Naive thymus-derived CD4-positive, alpha-beta T cell (primary cell): ENCODE measurements at regions not wholly inside any gene's neighbourhood (a gene's known extent, or its start where the extent isn't known, plus 50 kb on each side); places are given as distances from the start of the nearest gene placed in this dataset.
A peak's percentile ranks its signal among the peaks of the same experiment; 100 is the strongest.

ENCODE experiments used
- ATAC-seq: fragments of 150-1000 bp; cut with Tn5 transposase; 2 replicates; pipeline ENCODE4 v1.10.0; 2021; ENCODE audit warnings: mild to moderate bottlenecking, moderate library complexity
- CTCF ChIA-PET: fragments of 350-600 bp; sonication (Branson Sonifier 250); formaldehyde crosslinking; loops from one replicate; lab custom pipeline; 2021; ENCODE audit warnings: antibody characterized with exemption; lab: Charles Lee
- POLR2A ChIA-PET: fragments of 350-600 bp; sonication (Branson Sonifier 250); formaldehyde crosslinking; loops from one replicate; lab custom pipeline; 2021; ENCODE audit warnings: antibody characterized with exemption, inconsistent platforms; lab: Charles Lee
- DNase-seq, 9 donors: peaks; one replicate each; pipeline versions ENCODE4 v3.0.0 to v3.0.0-alpha.2; 2020 to 2022; ENCODE audit warnings: mixed read lengths in 1 of 9
- H3K27ac ChIP-seq: one replicate; pipeline ENCODE4 v1.7.0; 2013; ENCODE audit warnings: mild to moderate bottlenecking, low read depth, low read length, moderate library complexity
- H3K27me3 ChIP-seq, 2 donors: one replicate each; pipeline ENCODE4 v1.7.0; 2013; ENCODE audit warnings: low read length in 2 of 2, mild to moderate bottlenecking in 2 of 2, moderate library complexity in 2 of 2; ENCODE audit not compliant: control insufficient read depth in 2 of 2, insufficient read depth in 2 of 2
- H3K36me3 ChIP-seq, 3 experiments: 1 replicate in 2 of 3; 2 replicates in 1 of 3; pipeline ENCODE4 v1.7.0; 2013; ENCODE audit warnings: low read length in 3 of 3, mild to moderate bottlenecking in 3 of 3, moderate library complexity in 1 of 3; ENCODE audit not compliant: insufficient read depth in 3 of 3, control insufficient read depth in 2 of 3
- H3K4me1 ChIP-seq, 2 donors: one replicate each; pipeline ENCODE4 v1.7.0; 2013; ENCODE audit warnings: low read length in 2 of 2, mild to moderate bottlenecking in 2 of 2, moderate library complexity in 1 of 2; ENCODE audit not compliant: control insufficient read depth in 2 of 2, insufficient read depth in 2 of 2
- H3K4me3 ChIP-seq: 2 replicates; pipeline ENCODE4 v1.7.0; 2013; ENCODE audit warnings: mild to moderate bottlenecking, low read length
- H3K9me3 ChIP-seq, 3 experiments: 1 replicate in 2 of 3; 2 replicates in 1 of 3; pipeline ENCODE4 v1.7.0; 2013; ENCODE audit warnings: low read length in 3 of 3; ENCODE audit not compliant: control insufficient read depth in 2 of 3
- H3K27ac Mint-ChIP-seq, 9 donors: one replicate each; pipeline ENCODE4 v1.8.0; 2020 to 2022; ENCODE audit warnings: mixed read lengths in 9 of 9, mild to moderate bottlenecking in 8 of 9, moderate library complexity in 5 of 9, inconsistent platforms in 2 of 9
- H3K27me3 Mint-ChIP-seq, 5 donors: one replicate each; pipeline ENCODE4 v1.8.0; 2021 to 2022; ENCODE audit warnings: mixed read lengths in 5 of 5, mild to moderate bottlenecking in 1 of 5
- H3K36me3 Mint-ChIP-seq, 5 donors: one replicate each; pipeline ENCODE4 v1.8.0; 2020 to 2022; ENCODE audit warnings: mixed read lengths in 5 of 5, mild to moderate bottlenecking in 3 of 5, inconsistent platforms in 1 of 5
- H3K4me1 Mint-ChIP-seq, 7 donors: one replicate each; pipeline ENCODE4 v1.8.0; 2020 to 2022; ENCODE audit warnings: mixed read lengths in 7 of 7, mild to moderate bottlenecking in 3 of 7, inconsistent platforms in 1 of 7
- H3K4me3 Mint-ChIP-seq, 10 donors: one replicate each; pipeline ENCODE4 v1.8.0; 2020 to 2022; ENCODE audit warnings: mild to moderate bottlenecking in 10 of 10, mixed read lengths in 10 of 10, moderate library complexity in 6 of 10, inconsistent platforms in 2 of 10
- H3K9me3 Mint-ChIP-seq, 11 donors: one replicate each; pipeline ENCODE4 v1.8.0; 2020 to 2022; ENCODE audit warnings: mixed read lengths in 11 of 11, mild to moderate bottlenecking in 4 of 11, inconsistent platforms in 1 of 11, moderate library complexity in 1 of 11
- intact Hi-C, 2 donors: fragments of 100-400 bp; cut with micrococcal nuclease; formaldehyde crosslinking; loops; one replicate each; pipeline ENCODE4 v1.15.1; 2023

- Histone ChIP-seq H3K4me3 (no peak overlapping the region), H3K27ac (no peak overlapping the region), H3K36me3 (no peaks in the 10 kb centered on the region), H3K4me1 (no peaks in the 10 kb centered on the region), H3K9me3 (no peaks in the 10 kb centered on the region), H3K27me3 (no peaks in the 10 kb centered on the region)
- Mint-ChIP-seq H3K36me3 (no peaks in the 10 kb centered on the region), H3K4me3 (no peak overlapping the region), H3K9me3 (peaks cover 0 to 3% (median 0%) of the 10 kb centered on the region in 11 donors), H3K27me3 (peaks cover 0 to 17% (median 0%) of the 10 kb centered on the region in 5 donors), H3K4me1 (peaks cover 0 to 2% (median 0%) of the 10 kb centered on the region in 7 donors), H3K27ac (no peak overlapping the region)
- no peak for DNase-seq
- ATAC-seq, result no peak
- ChIA-PET CTCF (no interaction called here), POLR2A (no interaction called here)
- intact Hi-C loops, result no loop called here
Measured at GRCh38 chr6:6867404-6867799, 240.4 kb upstream of the RREB1 start.

- Mint-ChIP-seq H3K27me3 (peaks cover 0 to 13% (median 0%) of the 10 kb centered on the region in 5 donors), H3K4me3 (no peak overlapping the region), H3K9me3 (peaks cover 0 to 3% (median 0%) of the 10 kb centered on the region in 11 donors), H3K4me1 (peaks cover 0 to 2% (median 0%) of the 10 kb centered on the region in 7 donors), H3K27ac (no peak overlapping the region), H3K36me3 (no peaks in the 10 kb centered on the region)
- H3K36me3 ChIP-seq, result no peaks in the 10 kb centered on the region
- intact Hi-C loops, result no loop called here
- H3K4me3 ChIP-seq, result no peak overlapping the region
- no peak overlapping the region for H3K27ac ChIP-seq
- POLR2A ChIA-PET, result interaction anchor here (0.6 kb wide), 1 partner anchor 34 kb away, joined by 3 read pairs; no protein-coding TSS in a partner anchor
- DNase-seq (no peak), ATAC-seq (no peak)
- CTCF ChIA-PET, result no interaction called here
- H3K4me1 ChIP-seq, result no peaks in the 10 kb centered on the region
- no peaks in the 10 kb centered on the region for H3K9me3 ChIP-seq
- no peaks in the 10 kb centered on the region for H3K27me3 ChIP-seq
Measured at GRCh38 chr6:6869094-6869493, 238.7 kb upstream of the RREB1 start.

- DNase-seq (no peak), ATAC-seq (no peak)
- no peaks in the 10 kb centered on the region for H3K4me1 Mint-ChIP-seq
- H3K27me3 Mint-ChIP-seq, result peaks cover 0 to 17% (median 0%) of the 10 kb centered on the region in 5 donors
- intact Hi-C loops, result no loop called here
- H3K4me1 ChIP-seq, result no peaks in the 10 kb centered on the region
- POLR2A ChIA-PET, result interaction anchor here (0.6 kb wide), 1 partner anchor 382 kb away, joined by 3 read pairs; no protein-coding TSS in a partner anchor
- peaks cover 0 to 3% (median 0%) of the 10 kb centered on the region in 11 donors for H3K9me3 Mint-ChIP-seq
- CTCF ChIA-PET, result no interaction called here
- no peaks in the 10 kb centered on the region for H3K9me3 ChIP-seq
- no peaks in the 10 kb centered on the region for H3K27me3 ChIP-seq
- no peaks in the 10 kb centered on the region for H3K36me3 ChIP-seq
- no peak overlapping the region for H3K27ac Mint-ChIP-seq
- H3K4me3 Mint-ChIP-seq, result no peak overlapping the region
- H3K36me3 Mint-ChIP-seq, result no peaks in the 10 kb centered on the region
- H3K27ac ChIP-seq, result no peak overlapping the region
- no peak overlapping the region for H3K4me3 ChIP-seq
Measured at GRCh38 chr6:6870921-6871320, 236.8 kb upstream of the RREB1 start.

- Mint-ChIP-seq H3K36me3 (no peaks in the 10 kb centered on the region), H3K4me1 (no peaks in the 10 kb centered on the region), H3K9me3 (peaks cover 0 to 3% (median 0%) of the 10 kb centered on the region in 11 donors), H3K27me3 (peaks cover 0 to 19% (median 0%) of the 10 kb centered on the region in 5 donors), H3K27ac (no peak overlapping the region), H3K4me3 (no peak overlapping the region)
- ATAC-seq, result no peak
- ChIA-PET POLR2A (no interaction called here), CTCF (no interaction called here)
- H3K9me3 ChIP-seq, result no peaks in the 10 kb centered on the region
- intact Hi-C loops, result no loop called here
- no peak for DNase-seq
- H3K4me3 ChIP-seq, result no peak overlapping the region
- no peaks in the 10 kb centered on the region for H3K27me3 ChIP-seq
- H3K4me1 ChIP-seq, result no peaks in the 10 kb centered on the region
- H3K36me3 ChIP-seq, result no peaks in the 10 kb centered on the region
- no peak overlapping the region for H3K27ac ChIP-seq
Measured at GRCh38 chr6:6872459-6873344, 235.1 kb upstream of the RREB1 start.

- no peaks in the 10 kb centered on the region for H3K4me1 ChIP-seq
- no peaks in the 10 kb centered on the region for H3K36me3 ChIP-seq
- CTCF ChIA-PET, result no interaction called here
- no peaks in the 10 kb centered on the region for H3K27me3 ChIP-seq
- no peak for ATAC-seq
- Mint-ChIP-seq H3K27me3 (peaks cover 0 to 19% (median 0%) of the 10 kb centered on the region in 5 donors), H3K36me3 (no peaks in the 10 kb centered on the region), H3K4me3 (no peak overlapping the region), H3K27ac (peak overlapping the region in 1 of 9 donors; percentile 6), H3K4me1 (no peaks in the 10 kb centered on the region), H3K9me3 (peaks cover 0 to 2% (median 0%) of the 10 kb centered on the region in 11 donors)
- H3K27ac ChIP-seq, result no peak overlapping the region
- no peaks in the 10 kb centered on the region for H3K9me3 ChIP-seq
- intact Hi-C loops, result no loop called here
- POLR2A ChIA-PET, result no interaction called here
- no peak overlapping the region for H3K4me3 ChIP-seq
- no peak for DNase-seq
Measured at GRCh38 chr6:6873778-6874177, 234.0 kb upstream of the RREB1 start.

GRCh38 chr6:6875818-6876470 lies 231.8 kb upstream of the RREB1 start:
- no peak overlapping the region for H3K27ac ChIP-seq
- intact Hi-C loops, result no loop called here
- H3K4me1 ChIP-seq, result no peaks in the 10 kb centered on the region
- Mint-ChIP-seq H3K4me1 (peaks cover 0 to 7% (median 0%) of the 10 kb centered on the region in 7 donors), H3K36me3 (no peaks in the 10 kb centered on the region), H3K4me3 (no peak overlapping the region), H3K27ac (no peak overlapping the region), H3K9me3 (peaks cover 0 to 2% (median 0%) of the 10 kb centered on the region in 11 donors), H3K27me3 (peaks cover 0 to 12% (median 0%) of the 10 kb centered on the region in 5 donors)
- no peak overlapping the region for H3K4me3 ChIP-seq
- H3K27me3 ChIP-seq, result no peaks in the 10 kb centered on the region
- no peaks in the 10 kb centered on the region for H3K9me3 ChIP-seq
- no peaks in the 10 kb centered on the region for H3K36me3 ChIP-seq
- ChIA-PET POLR2A (no interaction called here), CTCF (no interaction called here)
- DNase-seq, result no peak
- peak; percentile 71 for ATAC-seq
